CD4-positive, alpha-beta T cell treated with Interleukin-6 at 100 ng/mL for 8 hours (primary cell): ENCODE measurements at regions not wholly inside any gene's neighbourhood (a gene's known extent, or its start where the extent isn't known, plus 50 kb on each side); places are given as distances from the start of the nearest gene placed in this dataset.

Source experiments
- DNase-seq: peaks from one replicate; pipeline ENCODE4 v3.0.0-alpha.2; 2020; ENCODE audit warnings: mixed read lengths, low spot score

- DNase-seq = no peak
Observed at GRCh38 chr6:21885532-21886114, 292.1 kb downstream of the SOX4 start.

GRCh38 chr6:21886542-21887151, 293.1 kb downstream of the SOX4 start:
- no peak for DNase-seq

- no peak for DNase-seq
Observed at GRCh38 chr6:21887231-21888185, 294.0 kb downstream of the SOX4 start.

- DNase-seq = no peak
Observed at GRCh38 chr6:21891080-21891479, 297.5 kb downstream of the SOX4 start.

- no peak for DNase-seq
Observed at GRCh38 chr6:21893793-21894192, 300.2 kb downstream of the SOX4 start.

- DNase-seq = no peak
Observed at GRCh38 chr6:21895555-21895954, 302.0 kb downstream of the SOX4 start.

GRCh38 chr6:21898107-21898796, 304.7 kb downstream of the SOX4 start:
- no peak for DNase-seq

GRCh38 chr6:21899708-21900107, 306.2 kb downstream of the SOX4 start:
- no peak for DNase-seq

- no peak for DNase-seq
Observed at GRCh38 chr6:21900730-21901129, 307.2 kb downstream of the SOX4 start.

GRCh38 chr6:21902628-21903169, 309.1 kb downstream of the SOX4 start:
- DNase-seq = no peak

- no peak for DNase-seq
Observed at GRCh38 chr6:21905531-21905930, 312.0 kb downstream of the SOX4 start.

GRCh38 chr6:21906826-21907225, 313.3 kb downstream of the SOX4 start:
- no peak for DNase-seq

GRCh38 chr6:21907291-21907690, 313.7 kb downstream of the SOX4 start:
- DNase-seq = no peak

- no peak for DNase-seq
Observed at GRCh38 chr6:21908161-21908848, 314.8 kb downstream of the SOX4 start.

GRCh38 chr6:21909321-21909720, 315.8 kb downstream of the SOX4 start:
- DNase-seq = no peak

- no peak for DNase-seq
Observed at GRCh38 chr6:21911208-21911607, 317.7 kb downstream of the SOX4 start.

GRCh38 chr6:21912151-21912832, 318.7 kb downstream of the SOX4 start:
- no peak for DNase-seq

- DNase-seq = peak; percentile 3
Observed at GRCh38 chr6:21914121-21914973, 320.8 kb downstream of the SOX4 start.

- no peak for DNase-seq
Observed at GRCh38 chr6:21915707-21916260, 322.2 kb downstream of the SOX4 start.

- DNase-seq = no peak
Observed at GRCh38 chr6:21918041-21918440, 324.5 kb downstream of the SOX4 start.
